ENCODE measurements at regions not wholly inside any gene's neighbourhood (a gene's known extent, or its start where the extent isn't known, plus 50 kb on each side); places are given as distances from the start of the nearest gene placed in this dataset.
A peak's percentile ranks its signal among the peaks of the same experiment; 100 is the strongest.
"Not testable (repeated sequence)": the region's sequence is repeated elsewhere in the genome, so short reads cannot be mapped to it uniquely, and the experiment has no call there.

DNA sequence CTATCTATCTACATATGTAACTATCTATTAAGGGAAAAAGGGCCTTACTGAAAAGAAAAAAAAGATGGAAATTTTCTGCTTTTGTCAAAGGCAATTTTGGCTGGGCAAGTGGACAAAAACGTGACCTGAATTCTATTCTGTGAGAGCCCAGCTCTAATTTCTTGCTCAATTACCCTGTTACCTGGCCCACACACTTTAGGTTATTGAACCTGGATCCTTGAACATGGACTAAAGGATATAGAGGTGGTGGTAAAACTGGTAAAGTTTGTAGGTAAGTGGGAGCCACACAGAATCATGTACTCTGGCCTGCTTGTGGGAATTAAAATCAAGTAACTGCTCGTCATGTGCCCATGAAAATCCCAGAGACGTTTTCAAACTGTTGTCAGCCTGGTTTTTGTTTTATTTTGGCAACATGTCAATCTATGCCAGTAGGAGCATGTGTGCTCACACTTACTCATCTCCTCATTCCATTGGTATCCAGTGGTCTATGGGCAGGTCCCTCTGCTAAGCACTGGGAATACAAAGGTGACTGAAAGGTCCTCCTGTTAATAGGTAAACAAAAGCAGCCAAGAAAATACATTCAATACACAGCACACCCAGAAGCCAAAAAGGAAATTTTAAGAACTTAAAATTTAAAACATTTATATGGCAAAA is 113.7 kb upstream of the WARS2 start:
- no peak for DNase-seq

DNA sequence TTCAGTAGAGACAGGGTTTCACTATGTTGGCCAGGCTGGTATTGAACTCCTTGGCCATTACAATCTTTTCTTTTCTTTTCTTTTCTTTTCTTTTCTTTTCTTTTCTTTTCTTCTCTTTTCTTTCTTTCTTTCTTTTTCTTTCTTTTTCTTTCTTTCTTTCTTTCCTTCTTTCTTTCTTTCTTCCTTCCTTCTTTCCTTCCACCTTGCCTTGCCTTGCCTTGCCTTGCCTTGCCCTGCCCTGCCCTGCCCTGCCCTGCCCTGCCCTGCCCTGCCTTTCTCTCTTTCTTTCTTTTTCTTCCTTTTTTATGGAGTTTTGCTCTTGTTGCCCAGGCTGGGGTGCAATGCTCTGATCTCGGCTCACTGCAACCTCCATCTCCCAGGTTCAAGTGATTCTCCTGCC is 112.5 kb upstream of the HAO2 start:
- DNase-seq = not testable (repeated sequence)

DNA sequence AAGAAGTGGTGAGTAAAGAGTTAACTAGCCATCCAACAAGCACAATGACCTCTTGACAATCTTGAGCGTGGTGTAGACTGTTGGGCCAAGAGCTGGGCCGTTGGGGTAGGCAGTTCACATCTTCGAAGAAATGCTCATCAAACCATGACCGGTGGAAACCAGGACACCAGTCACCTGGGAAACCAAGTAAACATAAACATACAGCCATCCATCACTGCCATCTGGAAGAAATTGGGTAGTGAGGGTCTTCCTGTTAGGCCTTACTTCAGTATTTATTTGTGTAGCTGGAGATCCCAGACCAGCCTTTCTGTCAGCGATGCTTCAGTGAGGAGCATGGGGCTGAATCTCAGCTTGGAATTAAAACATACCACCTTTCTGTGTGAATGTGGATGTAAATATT is 108.1 kb upstream of the HAO2 start:
- no peak for DNase-seq

DNA sequence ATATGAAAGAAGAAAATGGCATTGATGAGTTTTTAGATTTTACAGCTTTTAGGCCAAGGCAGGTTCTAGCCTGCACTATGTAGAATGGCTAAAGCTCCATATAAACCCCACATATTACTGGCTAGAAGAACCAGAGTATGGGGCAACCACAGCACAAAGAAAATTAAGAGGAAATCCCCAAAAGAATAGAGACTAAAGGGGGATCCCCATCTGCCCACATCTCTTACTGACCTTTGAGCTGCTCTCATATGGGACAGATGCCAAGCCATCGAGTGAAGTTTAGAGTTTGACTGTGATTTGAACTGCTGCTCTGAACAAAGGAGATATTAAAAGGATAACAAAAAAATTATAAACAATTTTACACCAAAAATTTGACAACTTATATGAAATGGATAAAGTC is 102.2 kb upstream of the HAO2 start:
- DNase-seq = no peak

DNA sequence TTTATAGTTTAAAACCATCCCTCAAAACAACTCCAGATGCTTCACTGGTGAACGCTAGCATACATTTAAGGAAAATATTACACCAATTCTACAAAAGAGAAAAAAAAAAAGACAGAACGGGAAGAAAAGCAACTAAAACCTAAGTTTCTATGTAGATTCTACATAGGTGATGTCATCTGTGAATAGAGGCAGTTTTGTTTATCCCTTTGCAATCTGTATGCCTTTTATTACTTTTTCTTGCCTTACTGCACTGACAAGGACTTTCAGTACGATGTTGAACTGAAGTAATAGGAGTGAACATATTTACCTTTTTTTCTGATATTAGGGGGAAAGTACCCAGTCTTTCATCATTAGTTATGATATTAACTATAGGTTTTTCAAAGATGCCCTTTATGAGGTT is 101.7 kb upstream of the HAO2 start:
- no peak for DNase-seq

DNA sequence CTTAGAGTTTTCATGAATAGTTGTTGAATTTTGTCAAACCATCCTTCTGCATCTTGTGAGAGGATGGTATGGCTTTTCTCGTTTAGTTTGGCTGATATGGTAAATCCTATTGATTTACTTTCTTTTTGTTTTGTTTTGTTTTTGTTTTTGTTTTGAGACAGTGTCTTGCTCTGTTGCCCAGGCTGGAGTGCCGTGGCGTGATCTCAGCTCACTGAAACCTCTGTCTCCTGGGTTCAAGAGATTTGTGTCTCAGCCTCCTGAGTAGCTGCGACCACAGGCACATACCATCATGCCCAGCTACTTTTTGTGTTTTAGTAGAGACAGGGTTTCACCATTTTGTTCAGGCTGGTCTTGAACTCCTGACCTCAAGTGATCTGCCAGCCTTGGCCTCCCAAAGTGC is 101.3 kb upstream of the HAO2 start:
- DNase-seq = not testable (repeated sequence)

DNA sequence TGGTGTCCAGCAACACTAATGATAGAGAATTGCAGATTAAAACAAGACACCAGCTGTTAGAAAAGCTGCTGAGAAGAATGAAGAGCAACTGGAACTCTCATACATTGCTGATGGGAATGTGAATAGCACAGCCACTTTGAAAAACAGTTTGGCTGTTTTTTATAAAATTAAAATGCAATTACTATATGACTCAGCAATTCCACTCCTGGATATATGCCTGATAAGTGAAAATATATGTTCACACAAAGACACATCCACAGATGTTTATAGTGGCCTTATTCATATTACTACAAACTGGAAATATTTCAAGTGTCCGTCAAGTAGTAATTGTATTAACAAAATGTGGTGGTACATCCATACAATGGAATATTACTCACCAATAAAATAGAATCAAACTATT is 99.7 kb upstream of the HAO2 start:
- no peak for DNase-seq

DNA sequence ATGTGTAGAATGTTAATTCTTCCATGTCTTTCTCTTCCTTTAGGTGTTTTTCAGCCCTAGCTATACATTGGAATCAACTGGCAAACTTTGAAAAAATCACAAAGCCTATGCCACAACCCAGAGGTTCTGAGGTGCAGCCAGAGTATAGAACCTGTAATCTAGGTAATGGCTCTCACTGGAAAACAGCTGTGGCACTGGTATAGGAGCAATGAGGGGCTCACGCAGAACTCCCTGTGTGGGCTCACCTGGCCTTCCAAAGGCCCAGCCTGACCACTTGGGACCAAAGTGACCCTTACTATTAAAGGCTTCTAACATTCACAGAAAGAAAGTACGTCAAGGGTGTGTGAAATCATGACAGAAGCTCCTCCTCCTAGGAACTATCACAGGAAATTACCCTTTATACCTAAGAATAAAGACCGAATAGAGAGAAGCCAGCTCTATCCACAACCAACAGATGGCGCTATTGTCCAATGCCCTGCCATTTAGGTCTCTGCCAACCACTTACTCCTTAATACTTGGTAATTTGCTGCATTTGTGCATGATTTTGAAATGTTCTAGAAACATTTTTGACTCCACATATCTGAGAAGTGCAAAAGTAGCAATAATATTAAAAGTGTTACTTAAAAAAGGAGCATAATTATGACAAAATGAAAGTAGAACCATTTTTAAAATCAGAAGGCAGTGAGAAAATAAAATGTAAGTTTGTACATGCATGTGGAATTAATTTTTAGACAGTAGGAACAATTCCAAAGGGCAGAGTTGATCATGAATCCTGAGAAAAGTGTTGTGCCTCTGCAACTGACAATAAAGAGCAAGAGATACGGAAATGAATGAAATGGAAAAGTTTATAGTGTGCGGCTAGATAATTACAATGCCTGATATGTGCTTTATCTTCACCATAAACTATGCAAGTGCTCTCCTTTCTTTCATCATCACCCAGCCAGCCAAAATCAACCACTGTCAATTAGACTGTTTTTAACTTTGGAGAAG is 93.1 kb upstream of the HAO2 start:
- no peak for DNase-seq

DNA sequence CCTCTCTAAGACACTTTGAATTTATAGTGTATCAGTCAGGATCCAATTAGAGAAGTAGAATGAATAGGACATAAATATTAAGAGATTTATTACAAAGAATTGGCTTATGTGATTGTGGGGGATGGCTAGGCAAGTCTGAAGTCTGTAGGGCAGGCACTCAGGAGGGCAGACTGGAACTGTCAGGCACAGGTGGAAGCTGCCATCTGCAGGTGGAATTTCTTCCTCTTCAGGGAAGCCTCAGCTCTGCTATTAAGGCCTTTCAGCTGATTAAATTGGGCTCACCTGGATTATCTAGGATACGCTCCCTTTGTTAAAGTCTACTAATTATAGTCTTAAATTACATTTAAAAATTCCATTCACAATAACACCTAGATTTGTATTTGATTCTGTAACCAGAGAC is 92.0 kb upstream of the HAO2 start:
- peak; percentile 27 for DNase-seq

DNA sequence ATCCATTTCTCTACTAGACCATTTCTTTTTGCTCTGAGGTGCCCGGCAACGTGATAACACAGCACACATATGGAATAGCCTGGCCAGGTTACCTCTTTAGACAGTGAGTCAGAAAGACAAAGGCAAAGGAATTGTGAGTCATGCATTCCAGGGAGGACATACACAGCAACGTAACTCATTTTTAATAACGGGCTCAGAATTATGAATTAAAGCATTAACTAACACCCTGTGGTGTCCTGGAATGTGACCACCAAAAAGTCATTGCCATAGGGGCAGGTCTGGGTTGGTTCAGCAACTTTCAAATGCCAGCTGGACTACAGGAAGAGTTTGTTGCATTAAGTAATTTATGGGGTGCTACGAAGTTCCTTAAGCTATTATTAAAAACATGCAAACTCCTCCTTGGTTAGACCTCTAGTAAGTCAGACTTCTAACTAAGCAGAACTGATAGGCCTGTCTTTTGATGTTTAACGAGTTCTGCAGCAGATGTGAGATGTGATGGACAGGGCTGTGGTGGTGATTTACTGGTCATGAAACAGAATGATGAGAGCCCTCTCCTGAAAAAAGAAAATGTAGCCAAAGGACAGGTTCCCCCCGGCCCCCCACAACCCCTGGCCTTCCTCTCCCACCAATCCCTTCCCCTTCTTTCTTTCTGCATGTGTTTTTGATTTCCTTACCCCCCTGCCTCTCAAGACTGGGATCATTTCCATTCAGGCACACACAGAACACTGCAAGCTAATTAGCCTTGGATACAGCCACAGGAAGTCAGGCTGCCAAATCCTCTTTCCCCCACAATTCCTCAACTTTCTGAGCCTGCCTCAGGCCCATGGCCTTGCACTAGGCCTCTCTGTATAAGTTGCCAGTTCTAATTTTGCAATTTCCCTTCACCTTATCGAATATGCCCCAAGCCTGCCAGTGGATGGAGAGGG is 88.9 kb upstream of the HAO2 start:
- no peak for DNase-seq

DNA sequence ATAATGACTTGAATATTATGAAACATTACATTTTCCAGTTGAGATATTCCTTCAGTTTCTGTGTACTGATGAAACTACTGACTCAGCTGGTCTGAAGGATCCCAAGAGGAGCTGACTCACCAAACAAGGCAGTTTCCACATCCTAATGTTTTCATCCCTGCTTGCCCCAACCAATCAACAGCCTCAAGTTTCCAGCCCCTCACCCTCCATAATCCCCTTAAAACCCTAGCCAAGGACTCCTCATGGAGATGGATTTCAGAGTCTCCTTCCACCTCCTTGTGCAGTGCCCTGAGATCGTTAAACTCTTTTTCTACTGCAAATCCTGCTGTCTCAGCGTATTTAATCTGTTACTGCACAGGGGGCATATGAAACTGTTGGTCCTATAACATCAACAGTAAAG is 83.1 kb upstream of the HAO2 start:
- DNase-seq = no peak

DNA sequence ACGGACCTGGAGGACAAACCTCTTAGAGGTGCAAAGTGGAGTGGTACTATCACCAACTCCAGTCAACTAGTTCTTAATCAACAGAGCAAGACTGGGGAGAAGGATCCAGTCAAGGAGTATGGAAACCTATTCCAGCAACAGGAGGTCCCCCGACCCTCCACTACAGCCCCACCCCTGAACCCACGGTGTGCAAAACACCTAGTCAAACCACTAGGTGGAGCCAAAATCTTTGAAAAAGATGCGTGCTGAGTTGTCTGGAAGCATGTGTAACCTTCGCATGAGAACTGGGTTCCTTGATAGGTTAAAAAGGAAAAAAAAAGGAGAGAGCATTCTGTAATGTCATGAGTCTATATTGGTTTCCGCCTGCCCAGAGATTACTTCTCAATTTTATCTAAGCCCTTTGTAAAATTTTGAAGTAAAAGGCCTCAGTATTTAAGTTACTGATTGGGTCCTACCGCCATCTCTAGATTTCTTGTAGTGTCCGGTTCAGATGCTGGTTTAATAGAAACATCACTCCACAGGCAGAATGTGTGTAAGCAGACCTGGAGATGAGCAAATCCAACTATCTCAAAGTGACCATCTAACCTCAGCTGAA is 81.9 kb upstream of the HAO2 start:
- peak; percentile 8 for DNase-seq

DNA sequence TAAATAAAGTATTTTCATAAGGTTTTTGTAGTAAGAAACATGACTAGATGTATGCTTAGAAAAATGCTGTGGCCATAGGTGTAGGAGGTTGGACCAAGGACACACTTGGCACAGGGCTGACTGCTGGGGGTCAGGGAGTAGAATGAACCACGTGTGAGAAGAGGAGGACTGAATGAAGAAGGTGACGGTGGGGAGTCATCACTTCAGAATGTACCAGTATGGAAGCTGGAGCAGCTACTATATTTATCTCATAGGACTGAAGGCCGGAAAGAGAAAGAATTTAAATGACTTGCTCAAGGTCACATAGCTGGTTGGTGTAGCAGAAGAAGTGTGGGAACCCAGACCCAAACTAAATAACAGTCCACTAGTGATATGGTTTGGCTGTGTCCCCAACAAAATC is 79.8 kb upstream of the HAO2 start:
- DNase-seq = no peak

DNA sequence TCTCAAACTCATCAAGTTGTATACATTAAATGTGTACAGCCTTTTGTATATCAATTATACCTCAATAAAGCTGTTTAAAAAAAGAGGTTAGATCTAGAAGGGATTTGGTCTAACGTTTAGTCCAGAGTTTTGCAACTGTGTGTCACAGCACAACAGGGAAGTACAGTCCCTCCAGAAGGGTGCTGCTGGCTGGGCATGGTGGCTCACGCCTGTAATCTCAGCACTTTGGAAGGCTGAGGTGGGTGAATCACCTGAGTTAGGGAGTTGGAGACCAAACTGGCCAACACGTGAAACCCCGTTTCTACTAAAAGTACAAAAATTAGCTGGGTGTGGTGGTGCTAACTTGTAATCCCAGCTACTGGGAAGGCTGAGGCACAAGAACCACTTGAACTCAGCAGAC is 78.3 kb upstream of the HAO2 start:
- DNase-seq = no peak

DNA sequence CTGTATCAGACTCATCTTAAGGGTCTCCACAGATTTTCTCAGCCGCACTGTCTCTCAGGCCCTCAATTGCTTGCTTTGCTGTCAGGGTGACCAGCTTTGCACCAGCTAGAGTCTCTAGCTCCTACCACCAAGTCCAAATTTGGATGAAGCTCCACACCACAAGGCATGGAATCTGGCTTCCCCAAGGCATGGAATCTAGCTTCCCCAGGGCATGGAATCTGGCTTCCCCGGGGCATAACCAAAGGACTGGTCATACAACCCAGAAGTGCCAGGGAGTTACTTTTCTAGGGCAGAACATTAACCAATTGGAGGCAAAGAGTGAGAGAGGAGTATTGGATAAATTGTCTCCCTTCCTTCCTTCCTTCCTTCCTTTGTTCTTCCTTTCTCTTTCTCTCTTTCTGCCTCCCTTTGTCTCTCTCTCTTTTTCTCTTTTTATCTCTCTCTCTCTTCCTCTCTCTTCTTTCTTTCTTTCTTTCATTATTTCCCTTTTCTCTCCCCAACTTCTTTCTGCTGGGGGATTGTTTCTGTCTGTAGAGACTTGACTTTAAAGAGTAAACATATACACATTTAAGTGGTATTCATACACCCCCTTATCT is 76.9 kb upstream of the HAO2 start:
- DNase-seq = no peak

DNA sequence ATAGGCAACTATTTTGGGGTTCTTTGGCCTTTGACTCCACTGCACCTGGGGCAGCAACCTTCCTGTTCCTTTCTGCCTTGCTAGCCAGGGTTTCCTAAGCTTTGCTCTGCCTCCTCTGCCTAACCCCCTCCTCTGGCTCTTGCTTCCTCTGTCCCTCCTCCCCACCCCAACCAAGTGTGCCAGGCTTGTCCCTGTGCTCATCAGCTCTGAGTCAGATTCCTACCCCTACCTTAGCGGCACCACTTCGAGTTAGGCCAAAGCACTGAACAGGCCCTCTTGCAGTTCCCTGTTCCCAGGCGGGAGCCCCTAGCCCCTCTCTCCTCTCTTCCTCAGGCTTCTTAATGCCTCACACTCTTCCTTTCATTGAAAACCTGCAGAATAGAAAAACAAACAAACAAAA is 74.8 kb upstream of the HAO2 start:
- no peak for DNase-seq

DNA sequence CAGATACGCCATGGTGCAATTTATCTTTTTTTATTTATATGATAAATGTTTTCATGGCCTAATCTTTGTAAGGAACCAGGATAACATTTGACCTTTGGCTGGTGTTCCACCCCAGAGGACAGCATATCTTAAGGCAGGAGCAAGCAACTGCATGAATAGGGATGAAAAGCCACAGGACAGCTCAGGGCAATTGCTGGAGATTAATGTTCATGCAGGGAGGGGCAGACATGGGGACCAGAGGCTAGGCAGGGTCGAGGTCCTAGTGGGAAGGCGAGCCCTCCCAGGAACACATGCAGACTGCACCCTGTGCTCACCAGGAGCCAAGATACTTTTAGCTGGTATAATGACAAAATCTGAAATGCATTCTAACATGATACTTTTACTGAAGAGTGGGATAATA is 74.4 kb upstream of the HAO2 start:
- no peak for DNase-seq

DNA sequence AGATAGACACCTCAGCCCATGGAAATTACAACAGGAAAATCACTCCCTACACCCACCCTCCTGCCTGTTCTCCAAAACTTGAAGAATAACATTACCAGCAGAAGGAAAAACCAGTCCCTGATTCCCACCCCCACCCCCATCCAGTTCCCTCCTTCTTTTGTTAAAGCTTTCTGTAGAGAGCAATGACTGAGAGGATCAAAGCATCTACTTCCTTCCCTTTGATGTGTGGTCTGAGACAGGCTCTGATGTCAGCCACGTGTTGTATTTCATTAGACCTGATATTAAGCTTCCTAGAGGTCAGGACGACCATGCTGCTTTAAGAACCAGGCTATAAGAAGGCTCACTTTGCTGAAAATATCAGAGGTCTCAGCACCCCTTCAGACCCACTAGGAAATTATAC is 73.9 kb upstream of the HAO2 start:
- no peak for DNase-seq

DNA sequence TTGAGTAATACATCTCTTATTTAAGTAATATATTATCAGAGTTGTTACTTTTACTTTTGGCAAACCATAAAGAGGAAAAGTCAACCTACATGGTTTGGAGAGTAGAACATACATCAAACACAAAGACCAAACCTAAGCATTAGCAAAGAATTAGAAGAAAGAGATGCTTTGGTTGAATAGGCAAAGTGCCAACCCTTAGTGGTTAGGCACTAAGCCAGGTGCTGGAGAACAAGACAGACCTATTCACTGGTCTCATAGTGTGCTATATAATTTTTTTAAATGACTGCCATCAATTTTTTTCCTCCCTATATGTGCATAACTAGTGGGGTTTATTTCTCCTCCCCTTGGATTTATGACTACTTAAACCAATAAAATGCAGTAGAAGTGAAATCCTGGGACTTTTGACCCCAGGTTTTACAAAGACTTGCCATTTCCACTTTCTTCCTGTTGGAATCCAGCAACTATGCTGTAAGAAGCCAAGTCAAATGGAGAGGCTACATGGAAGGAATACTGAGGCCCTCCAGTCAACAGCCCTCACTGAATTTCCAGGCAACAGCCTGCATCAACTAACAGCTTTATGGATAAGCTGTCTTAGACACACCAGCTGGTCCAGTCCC is 69.8 kb upstream of the HAO2 start:
- peak; percentile 13 for DNase-seq

DNA sequence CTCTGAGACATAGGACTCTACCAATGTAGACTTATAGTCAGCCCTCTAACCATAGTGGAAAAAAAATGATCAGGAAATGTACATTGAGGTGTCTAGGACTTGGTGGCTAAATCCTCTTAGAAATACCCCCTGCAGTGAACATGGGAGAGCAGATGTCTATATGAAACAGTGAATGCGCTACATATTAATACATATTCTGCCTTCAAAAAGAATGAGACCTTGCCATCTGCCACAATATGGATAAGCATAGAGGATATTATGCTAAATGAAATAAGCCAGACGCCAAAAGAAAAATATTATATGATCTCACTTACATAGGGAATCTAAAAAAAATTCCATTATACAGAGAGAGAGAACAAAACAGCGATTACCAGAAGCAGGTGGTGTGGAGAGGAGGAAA is 66.6 kb upstream of the HAO2 start:
- no peak for DNase-seq

DNA sequence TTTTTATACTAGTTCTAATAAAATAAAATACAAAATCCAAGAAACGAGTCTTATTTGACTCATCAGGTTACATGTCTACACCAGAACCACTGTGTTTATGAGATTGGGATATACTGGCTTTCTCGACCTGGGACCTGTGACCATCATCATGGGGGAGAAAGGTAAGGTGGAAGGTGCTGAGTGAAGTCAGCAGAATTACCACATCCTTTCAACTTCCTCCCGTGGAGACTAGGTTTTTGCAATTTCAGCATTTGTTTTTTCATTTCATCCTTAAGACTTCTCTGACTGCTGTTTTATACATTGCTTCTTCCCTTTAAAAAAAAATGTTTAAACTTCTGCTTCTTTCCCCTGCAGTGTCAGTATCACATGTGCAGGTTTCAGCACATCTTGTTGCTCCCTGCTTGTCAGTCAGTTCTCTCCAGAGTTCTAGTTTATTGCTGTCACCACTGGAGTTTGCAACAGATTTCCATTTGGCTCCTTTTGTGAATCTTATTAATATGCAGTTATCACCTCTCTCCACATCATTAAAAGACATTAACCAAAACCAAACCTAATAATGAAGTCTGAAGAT is 60.4 kb upstream of the HAO2 start:
- DNase-seq = no peak

DNA sequence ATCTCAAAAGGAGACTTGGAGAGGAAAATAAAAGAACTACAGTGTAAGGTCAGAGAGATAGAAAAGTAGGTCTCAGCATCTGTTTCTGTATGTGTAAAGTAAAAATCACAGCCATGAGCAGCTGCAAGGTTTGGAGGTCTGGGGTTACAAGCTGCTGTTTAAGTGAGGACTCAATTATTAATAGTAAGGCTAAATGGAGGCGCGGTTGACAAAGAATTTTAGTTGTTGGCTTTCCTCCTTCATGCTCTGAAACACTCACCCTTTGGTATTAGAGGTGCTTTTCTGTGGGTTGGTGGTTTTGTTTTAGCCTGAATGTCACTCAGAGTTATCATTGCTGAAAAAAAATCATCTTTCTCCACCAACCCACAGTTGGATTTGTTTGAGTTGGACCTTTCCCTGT is 59.8 kb upstream of the HAO2 start:
- no peak for DNase-seq
